RWPE2 (cell line): ENCODE measurements at regions not wholly inside any gene's neighbourhood (a gene's known extent, or its start where the extent isn't known, plus 50 kb on each side); places are given as distances from the start of the nearest gene placed in this dataset.

ENCODE experiments used
- ATAC-seq: fragments of 200-7000 bp; cut with Tn5 transposase; 3 replicates; pipeline ENCODE4 v1.9.1; 2021; ENCODE audit warnings: low read depth
- DNase-seq: peaks from one replicate; pipeline ENCODE4 v3.0.0-alpha.2; 2020; ENCODE audit warnings: low spot score
- H3K27ac ChIP-seq: fragments of 450-650 bp; 2 replicates; pipeline ENCODE4 v1.5.1; 2017; ENCODE audit warnings: mild to moderate bottlenecking; ENCODE audit not compliant: poor library complexity, severe bottlenecking
- H3K27me3 ChIP-seq: fragments of 250-450 bp; sonication (Bioruptor Pico); 2 replicates; pipeline ENCODE4 v1.5.1; 2021; ENCODE audit warnings: mild to moderate bottlenecking, moderate library complexity; ENCODE audit not compliant: insufficient read depth, poor library complexity, severe bottlenecking
- H3K36me3 ChIP-seq: fragments of 250-450 bp; sonication (Bioruptor Pico); 2 replicates; pipeline ENCODE4 v1.5.1; 2020; ENCODE audit warnings: low read depth, mild to moderate bottlenecking, moderate library complexity
- H3K4me1 ChIP-seq: fragments of 250-450 bp; sonication (Bioruptor Pico); 2 replicates; pipeline ENCODE4 v1.5.1; 2021; ENCODE audit warnings: mild to moderate bottlenecking, moderate library complexity; ENCODE audit not compliant: insufficient read depth, poor library complexity, severe bottlenecking
- H3K4me3 ChIP-seq: fragments of 250-450 bp; sonication (Bioruptor Pico); 2 replicates; pipeline ENCODE4 v1.5.1; 2021; ENCODE audit warnings: mild to moderate bottlenecking, moderate library complexity; ENCODE audit not compliant: severe bottlenecking
- H3K9me3 ChIP-seq: fragments of 250-450 bp; sonication (Bioruptor Pico); 2 replicates; pipeline ENCODE4 v1.5.1; 2021; ENCODE audit warnings: mild to moderate bottlenecking, moderate library complexity; ENCODE audit not compliant: severe bottlenecking
- CTCF ChIP-seq: fragments of 450-650 bp; IDR thresholded peaks from one replicate; pipeline ENCODE4 v1.5.1; 2017; ENCODE audit warnings: mild to moderate bottlenecking, moderate library complexity; ENCODE audit not compliant: poor library complexity, severe bottlenecking

- ATAC-seq (no peak), DNase-seq (no peak)
- H3K36me3 ChIP-seq, result no peaks in the 10 kb centered on the region
- no peaks in the 10 kb centered on the region for H3K4me1 ChIP-seq
- no peak overlapping the region for H3K27ac ChIP-seq
- no peak for TF ChIP-seq CTCF
- H3K27me3 ChIP-seq, result no peaks in the 10 kb centered on the region
- no peak overlapping the region for H3K4me3 ChIP-seq
- H3K9me3 ChIP-seq, result no peaks in the 10 kb centered on the region
Observed at GRCh38 chr2:34251578-34251977, 652.5 kb upstream of the FAM98A start.

GRCh38 chr2:34244195-34244594 lies 645.1 kb upstream of the FAM98A start:
- TF ChIP-seq CTCF, result no peak
- Histone ChIP-seq H3K4me1 (no peaks in the 10 kb centered on the region), H3K36me3 (no peaks in the 10 kb centered on the region), H3K4me3 (no peak overlapping the region), H3K27me3 (peaks cover 4% of the 10 kb centered on the region), H3K27ac (no peak overlapping the region), H3K9me3 (no peaks in the 10 kb centered on the region)
- DNase-seq (no peak), ATAC-seq (no peak)

- peaks cover 4% of the 10 kb centered on the region for H3K27me3 ChIP-seq
- ATAC-seq (no peak), DNase-seq (no peak)
- H3K9me3 ChIP-seq, result no peaks in the 10 kb centered on the region
- no peak for TF ChIP-seq CTCF
- H3K36me3 ChIP-seq, result no peaks in the 10 kb centered on the region
- H3K4me3 ChIP-seq, result no peak overlapping the region
- H3K27ac ChIP-seq, result no peak overlapping the region
- H3K4me1 ChIP-seq, result no peaks in the 10 kb centered on the region
Observed at GRCh38 chr2:34242763-34243123, 643.6 kb upstream of the FAM98A start.

- no peak for TF ChIP-seq CTCF
- DNase-seq (no peak), ATAC-seq (no peak)
- Histone ChIP-seq H3K9me3 (no peaks in the 10 kb centered on the region), H3K27ac (no peak overlapping the region), H3K36me3 (no peaks in the 10 kb centered on the region), H3K4me1 (no peaks in the 10 kb centered on the region), H3K4me3 (no peak overlapping the region), H3K27me3 (peaks cover 4% of the 10 kb centered on the region)
Observed at GRCh38 chr2:34241905-34242762, 643.0 kb upstream of the FAM98A start.

GRCh38 chr2:34239511-34239910 lies 640.4 kb upstream of the FAM98A start:
- H3K27ac ChIP-seq, result no peak overlapping the region
- H3K9me3 ChIP-seq, result no peaks in the 10 kb centered on the region
- no peaks in the 10 kb centered on the region for H3K36me3 ChIP-seq
- no peak overlapping the region for H3K4me3 ChIP-seq
- DNase-seq (no peak), ATAC-seq (no peak)
- peaks cover 4% of the 10 kb centered on the region for H3K27me3 ChIP-seq
- TF ChIP-seq CTCF, result no peak
- no peaks in the 10 kb centered on the region for H3K4me1 ChIP-seq
